ENCODE measurements at regions not wholly inside any gene's neighbourhood (a gene's known extent, or its start where the extent isn't known, plus 50 kb on each side); places are given as distances from the start of the nearest gene placed in this dataset.

DNA sequence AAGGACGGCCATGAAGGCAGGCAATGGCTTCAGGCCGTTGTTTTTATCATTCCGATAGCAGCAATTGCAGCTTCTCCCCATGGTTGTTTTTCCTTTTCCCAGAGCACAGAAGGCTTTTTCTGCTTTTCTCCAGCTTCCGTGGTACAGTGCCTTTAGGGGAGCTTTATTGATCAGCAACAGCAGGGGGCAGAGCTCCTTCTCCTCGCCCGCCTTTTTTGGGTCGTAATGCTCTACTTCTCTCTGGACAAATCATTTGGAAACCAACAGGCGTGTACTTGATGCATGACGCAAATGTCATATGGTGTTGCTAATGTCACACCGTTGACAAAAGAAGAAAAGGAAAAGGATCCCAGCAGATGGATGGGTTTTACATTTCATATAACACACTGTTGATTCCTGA is 79.7 kb upstream of the SNRK start:
- intact Hi-C loops (cut with DNase I; ENCODE audit: low total_unique reads) = no loop called here
- Histone ChIP-seq H3K27ac (no peak overlapping the region), H3K9me3 (no peaks in the 10 kb centered on the region), H3K27me3 (no peaks in the 10 kb centered on the region), H3K4me3 (no peak overlapping the region), H3K36me3 (no peaks in the 10 kb centered on the region), H3K4me1 (peaks cover 0 to 11% of the 10 kb centered on the region in 2 donors)
- TF ChIP-seq POLR2A (IDR thresholded peaks at IDR 0.05) = no peak
- no peak for TF ChIP-seq CTCF (IDR thresholded peaks at IDR 0.05 in 4 of 5, conservative IDR thresholded peaks at IDR 0.05 in 1 of 5)
- in situ Hi-C loops (cut with MboI; ENCODE audit: low sequenced_read_pairs in 4 of 4) = no loop called here
- ATAC-seq = no peak
- DNase-seq = no peak

GRCh38 chr3:43206105-43206504 is 80.2 kb upstream of the SNRK start:
- intact Hi-C loops (cut with DNase I; ENCODE audit: low total_unique reads) = no loop called here
- no peak for DNase-seq
- no peak for TF ChIP-seq POLR2A (IDR thresholded peaks at IDR 0.05)
- TF ChIP-seq CTCF (IDR thresholded peaks at IDR 0.05 in 4 of 5, conservative IDR thresholded peaks at IDR 0.05 in 1 of 5) = no peak
- no peak for ATAC-seq
- H3K27me3 ChIP-seq = no peaks in the 10 kb centered on the region
- no peak overlapping the region for H3K27ac ChIP-seq
- no peaks in the 10 kb centered on the region for H3K9me3 ChIP-seq
- H3K4me3 ChIP-seq = no peak overlapping the region
- peaks cover 0 to 11% of the 10 kb centered on the region in 2 donors for H3K4me1 ChIP-seq
- H3K36me3 ChIP-seq = no peaks in the 10 kb centered on the region
- in situ Hi-C loops (cut with MboI; ENCODE audit: low sequenced_read_pairs in 4 of 4) = no loop called here

- ATAC-seq (no peak), DNase-seq (no peak)
- no peak overlapping the region for H3K27ac ChIP-seq
- H3K27me3 ChIP-seq = no peaks in the 10 kb centered on the region
- no peak overlapping the region for H3K4me3 ChIP-seq
- TF ChIP-seq POLR2A (IDR thresholded peaks at IDR 0.05) (no peak), CTCF (IDR thresholded peaks at IDR 0.05 in 4 of 5, conservative IDR thresholded peaks at IDR 0.05 in 1 of 5) (no peak)
- H3K9me3 ChIP-seq = no peaks in the 10 kb centered on the region
- H3K36me3 ChIP-seq = no peaks in the 10 kb centered on the region
- no peaks in the 10 kb centered on the region for H3K4me1 ChIP-seq
- intact Hi-C loops (cut with DNase I; ENCODE audit: low total_unique reads) (no loop called here), in situ Hi-C loops (cut with MboI; ENCODE audit: low sequenced_read_pairs in 4 of 4) (no loop called here)
These were observed 83.3 kb upstream of the SNRK start for GRCh38 chr3:43203022-43203421.

DNA sequence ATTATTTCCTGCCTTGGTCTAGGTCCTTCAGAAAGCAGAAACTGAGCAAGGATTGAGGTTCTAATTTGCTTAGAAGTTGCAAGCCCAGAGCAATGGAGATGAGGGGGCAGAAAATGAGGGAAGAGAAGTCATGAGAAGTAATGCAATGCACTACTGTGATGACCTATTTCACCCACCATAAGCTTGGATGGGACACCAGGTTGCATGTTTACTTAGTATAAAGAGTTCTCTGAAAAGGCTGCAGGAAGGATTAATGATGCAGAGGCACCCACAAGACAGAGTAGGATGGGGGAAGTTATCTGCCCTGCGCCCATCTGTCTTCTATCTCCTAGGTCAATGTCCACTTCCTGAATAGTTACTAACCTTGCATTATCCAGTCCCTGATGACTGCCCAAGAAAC is 84.8 kb upstream of the SNRK start:
- no peak overlapping the region for H3K27ac ChIP-seq
- ATAC-seq = no peak
- in situ Hi-C loops (cut with MboI; ENCODE audit: low sequenced_read_pairs in 4 of 4) = no loop called here

More for the DNA sequence above, 84.8 kb upstream of the SNRK start:
- no peaks in the 10 kb centered on the region for H3K9me3 ChIP-seq
- no peaks in the 10 kb centered on the region for H3K27me3 ChIP-seq
- H3K36me3 ChIP-seq = no peaks in the 10 kb centered on the region
- TF ChIP-seq CTCF (IDR thresholded peaks at IDR 0.05 in 4 of 5, conservative IDR thresholded peaks at IDR 0.05 in 1 of 5) (no peak), POLR2A (IDR thresholded peaks at IDR 0.05) (no peak)
- no peak overlapping the region for H3K4me3 ChIP-seq
- intact Hi-C loops (cut with DNase I; ENCODE audit: low total_unique reads) = no loop called here
- no peak for DNase-seq
- no peaks in the 10 kb centered on the region for H3K4me1 ChIP-seq

Data from gastrocnemius medialis (tissue), 4 donors.